ENCODE measurements at regions not wholly inside any gene's neighbourhood (a gene's known extent, or its start where the extent isn't known, plus 50 kb on each side); places are given as distances from the start of the nearest gene placed in this dataset.

DNA sequence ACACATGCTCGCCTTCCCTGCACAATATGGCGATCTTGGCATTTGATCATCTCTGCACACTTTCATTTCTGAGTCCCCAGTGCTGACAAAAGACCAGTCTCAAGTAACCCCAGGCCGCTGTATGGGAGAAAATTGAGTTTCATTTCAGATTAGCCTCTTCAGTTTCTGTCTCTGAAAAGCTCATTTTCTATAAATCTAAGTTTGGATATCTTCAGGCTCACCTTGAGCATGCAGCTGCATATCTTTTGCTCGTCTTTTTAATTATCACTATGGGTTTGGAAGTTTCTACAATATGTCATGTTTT lies 169.1 kb upstream of the MAST4 start:
- TF ChIP-seq, protein P1, sequence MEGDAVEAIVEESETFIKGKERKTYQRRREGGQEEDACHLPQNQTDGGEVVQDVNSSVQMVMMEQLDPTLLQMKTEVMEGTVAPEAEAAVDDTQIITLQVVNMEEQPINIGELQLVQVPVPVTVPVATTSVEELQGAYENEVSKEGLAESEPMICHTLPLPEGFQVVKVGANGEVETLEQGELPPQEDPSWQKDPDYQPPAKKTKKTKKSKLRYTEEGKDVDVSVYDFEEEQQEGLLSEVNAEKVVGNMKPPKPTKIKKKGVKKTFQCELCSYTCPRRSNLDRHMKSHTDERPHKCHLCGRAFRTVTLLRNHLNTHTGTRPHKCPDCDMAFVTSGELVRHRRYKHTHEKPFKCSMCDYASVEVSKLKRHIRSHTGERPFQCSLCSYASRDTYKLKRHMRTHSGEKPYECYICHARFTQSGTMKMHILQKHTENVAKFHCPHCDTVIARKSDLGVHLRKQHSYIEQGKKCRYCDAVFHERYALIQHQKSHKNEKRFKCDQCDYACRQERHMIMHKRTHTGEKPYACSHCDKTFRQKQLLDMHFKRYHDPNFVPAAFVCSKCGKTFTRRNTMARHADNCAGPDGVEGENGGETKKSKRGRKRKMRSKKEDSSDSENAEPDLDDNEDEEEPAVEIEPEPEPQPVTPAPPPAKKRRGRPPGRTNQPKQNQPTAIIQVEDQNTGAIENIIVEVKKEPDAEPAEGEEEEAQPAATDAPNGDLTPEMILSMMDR (conservative IDR thresholded peaks at IDR 0.05): no peak
- no peak overlapping the region for H3K27ac ChIP-seq

DNA sequence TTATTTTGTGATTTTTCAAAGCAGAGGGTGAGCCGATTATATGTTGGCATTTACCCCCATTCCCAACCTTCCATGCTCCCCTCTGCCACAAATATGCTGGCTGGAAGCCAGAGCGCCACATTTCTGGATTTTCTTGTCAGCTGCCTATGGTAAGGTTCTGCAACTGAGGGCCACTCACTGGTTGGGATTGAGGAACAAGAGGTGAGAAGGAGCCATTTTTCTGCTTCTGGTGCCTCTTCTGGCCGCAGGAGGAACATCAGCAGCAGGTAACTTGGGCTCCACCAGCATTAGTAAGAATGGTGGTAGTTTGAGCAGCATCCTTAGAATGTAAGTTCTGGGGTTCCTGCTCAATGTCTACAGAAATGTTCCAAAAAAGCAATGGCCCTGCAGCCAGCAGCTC lies 159.5 kb upstream of the MAST4 start:
- no peak overlapping the region for H3K27ac ChIP-seq
- TF ChIP-seq, protein P1 (conservative IDR thresholded peaks at IDR 0.05): no peak

DNA sequence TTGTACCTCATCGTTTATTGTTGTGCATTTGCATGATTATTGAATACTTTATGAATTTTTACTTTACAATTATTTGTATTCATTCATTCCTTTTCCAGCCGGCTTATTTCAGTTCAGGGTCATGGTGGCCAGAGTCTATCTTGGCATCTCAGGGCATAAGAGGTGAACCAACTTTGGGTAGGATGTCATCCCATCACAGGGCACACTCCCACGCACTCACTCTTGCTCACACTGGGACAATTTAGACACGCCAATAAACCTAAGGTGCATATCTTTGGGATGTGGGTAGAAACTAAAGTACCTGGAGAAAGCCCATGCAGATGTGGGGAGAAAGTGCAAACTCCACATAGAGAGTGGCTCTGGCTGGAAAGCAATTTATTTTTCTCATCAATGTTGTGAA lies 158.1 kb upstream of the MAST4 start:
- TF ChIP-seq, protein P1 (conservative IDR thresholded peaks at IDR 0.05): no peak
- H3K27ac ChIP-seq: no peak overlapping the region

DNA sequence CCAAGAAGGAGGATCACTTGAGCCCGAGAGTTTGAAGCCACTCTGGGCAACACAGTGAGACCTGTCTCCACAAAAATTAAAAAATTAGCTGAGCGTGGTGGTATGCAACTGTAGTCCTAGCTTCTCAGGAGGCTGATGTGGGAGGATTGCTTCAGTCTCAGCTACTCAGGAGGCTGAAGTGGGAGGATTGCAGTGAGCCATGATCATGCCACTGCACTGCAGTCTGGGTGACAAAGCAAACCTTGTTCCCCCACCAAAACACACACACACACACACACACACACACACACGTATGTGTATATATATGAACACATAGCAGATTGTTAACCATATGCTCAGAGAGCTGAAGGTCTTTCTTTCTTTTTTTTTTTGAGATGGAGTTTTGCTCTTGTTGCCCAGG lies 157.5 kb upstream of the MAST4 start:
- TF ChIP-seq, protein P1 (conservative IDR thresholded peaks at IDR 0.05): no peak
- no peak overlapping the region for H3K27ac ChIP-seq

DNA sequence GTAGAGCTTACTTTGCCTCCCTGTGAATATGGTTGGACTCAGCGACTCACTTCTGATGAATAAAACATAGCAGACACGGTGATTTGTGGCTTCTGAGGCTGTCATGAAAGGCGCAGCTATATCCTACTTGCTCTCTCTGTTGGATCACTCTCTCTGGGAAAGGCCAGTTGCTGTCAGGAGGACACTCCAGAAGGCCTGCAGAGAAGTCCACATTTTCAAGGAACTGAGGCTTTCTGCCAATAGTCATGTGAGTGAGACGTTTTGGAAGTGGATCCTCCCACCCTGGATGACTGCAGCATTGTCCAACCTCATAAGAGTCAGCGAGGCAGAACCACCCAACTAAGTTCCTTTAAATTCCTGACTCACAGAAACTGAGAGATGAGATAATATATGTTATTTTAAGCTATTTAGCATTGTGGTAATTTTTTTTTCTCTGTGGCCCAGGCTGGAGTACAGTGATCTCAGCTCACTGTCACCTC lies 156.0 kb upstream of the MAST4 start:
- H3K27ac ChIP-seq: no peak overlapping the region
- TF ChIP-seq, protein P1 (conservative IDR thresholded peaks at IDR 0.05): no peak

DNA sequence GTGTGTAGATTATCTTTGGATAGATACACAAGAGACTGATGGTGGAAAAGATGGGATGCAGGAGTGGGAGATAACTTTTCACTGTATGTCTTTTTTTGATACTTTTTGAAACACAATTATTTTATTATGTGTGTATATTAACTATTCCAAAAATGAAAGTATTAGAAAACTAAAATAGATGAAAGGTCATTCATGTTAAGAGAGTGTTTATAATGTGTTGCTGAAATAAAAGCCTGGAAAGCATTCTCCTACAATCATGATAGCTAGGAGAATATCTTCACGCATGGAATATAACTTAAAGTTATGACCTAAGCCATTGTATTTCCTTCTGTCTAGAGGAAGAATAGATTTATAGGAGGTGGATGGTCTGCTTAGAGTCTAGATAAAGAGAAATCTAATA lies 154.8 kb upstream of the MAST4 start:
- no peak overlapping the region for H3K27ac ChIP-seq
- TF ChIP-seq, protein P1 (conservative IDR thresholded peaks at IDR 0.05): no peak

DNA sequence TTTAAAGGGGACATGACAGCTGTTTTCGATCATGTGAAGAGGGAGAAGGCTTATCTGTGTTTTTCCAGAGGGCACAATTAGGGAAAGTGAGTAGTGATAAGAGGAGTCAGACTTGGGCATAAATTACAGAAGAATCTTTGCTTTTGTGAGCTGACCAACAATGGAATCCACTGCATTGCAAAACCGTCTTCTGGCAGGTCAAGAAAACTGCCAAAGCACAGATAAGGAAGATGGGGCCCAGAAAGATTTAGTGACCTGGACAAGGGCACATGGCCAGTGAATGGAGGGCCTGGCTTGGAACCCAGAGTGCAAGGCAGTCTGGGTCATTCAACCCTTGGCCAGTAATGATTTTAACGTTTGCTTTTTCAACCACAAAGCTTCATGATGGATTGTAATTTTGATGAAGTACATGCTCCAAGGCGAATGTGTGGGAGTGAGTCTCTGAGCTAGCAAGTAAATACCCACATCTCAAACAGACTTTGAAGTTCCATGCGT lies 153.2 kb upstream of the MAST4 start:
- TF ChIP-seq, protein P1 (conservative IDR thresholded peaks at IDR 0.05): no peak
- no peak overlapping the region for H3K27ac ChIP-seq

All from VCaP (cell line).